ENCODE measurements at regions not wholly inside any gene's neighbourhood (a gene's known extent, or its start where the extent isn't known, plus 50 kb on each side); places are given as distances from the start of the nearest gene placed in this dataset.

GRCh38 chr10:128930515-128930914 lies 536.5 kb upstream of the MGMT start:
- Mint-ChIP-seq H3K4me1 (ENCODE audit: low read depth) (no peaks in the 10 kb centered on the region), H3K9me3 (peaks cover 72% of the 10 kb centered on the region), H3K36me3 (ENCODE audit: low read depth) (peaks cover 12% of the 10 kb centered on the region), H3K27me3 (ENCODE audit: insufficient read depth) (peaks cover 2% of the 10 kb centered on the region), H3K4me3 (no peak overlapping the region), H3K27ac (no peak overlapping the region)
- TF ChIP-seq, protein P1, sequence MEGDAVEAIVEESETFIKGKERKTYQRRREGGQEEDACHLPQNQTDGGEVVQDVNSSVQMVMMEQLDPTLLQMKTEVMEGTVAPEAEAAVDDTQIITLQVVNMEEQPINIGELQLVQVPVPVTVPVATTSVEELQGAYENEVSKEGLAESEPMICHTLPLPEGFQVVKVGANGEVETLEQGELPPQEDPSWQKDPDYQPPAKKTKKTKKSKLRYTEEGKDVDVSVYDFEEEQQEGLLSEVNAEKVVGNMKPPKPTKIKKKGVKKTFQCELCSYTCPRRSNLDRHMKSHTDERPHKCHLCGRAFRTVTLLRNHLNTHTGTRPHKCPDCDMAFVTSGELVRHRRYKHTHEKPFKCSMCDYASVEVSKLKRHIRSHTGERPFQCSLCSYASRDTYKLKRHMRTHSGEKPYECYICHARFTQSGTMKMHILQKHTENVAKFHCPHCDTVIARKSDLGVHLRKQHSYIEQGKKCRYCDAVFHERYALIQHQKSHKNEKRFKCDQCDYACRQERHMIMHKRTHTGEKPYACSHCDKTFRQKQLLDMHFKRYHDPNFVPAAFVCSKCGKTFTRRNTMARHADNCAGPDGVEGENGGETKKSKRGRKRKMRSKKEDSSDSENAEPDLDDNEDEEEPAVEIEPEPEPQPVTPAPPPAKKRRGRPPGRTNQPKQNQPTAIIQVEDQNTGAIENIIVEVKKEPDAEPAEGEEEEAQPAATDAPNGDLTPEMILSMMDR (IDR thresholded peaks at IDR 0.05), result no peak
- no peak for DNase-seq

GRCh38 chr10:128932071-128932820 lies 534.8 kb upstream of the MGMT start:
- no peak overlapping the region for H3K27ac Mint-ChIP-seq
- TF ChIP-seq, protein P1 (IDR thresholded peaks at IDR 0.05), result no peak
- DNase-seq, result no peak
- H3K4me3 Mint-ChIP-seq, result no peak overlapping the region
- peaks cover 16% of the 10 kb centered on the region for H3K36me3 Mint-ChIP-seq (ENCODE audit: low read depth)
- H3K4me1 Mint-ChIP-seq (ENCODE audit: low read depth), result no peaks in the 10 kb centered on the region
- H3K9me3 Mint-ChIP-seq, result peaks cover 70% of the 10 kb centered on the region
- peaks cover 2% of the 10 kb centered on the region for H3K27me3 Mint-ChIP-seq (ENCODE audit: insufficient read depth)

DNA sequence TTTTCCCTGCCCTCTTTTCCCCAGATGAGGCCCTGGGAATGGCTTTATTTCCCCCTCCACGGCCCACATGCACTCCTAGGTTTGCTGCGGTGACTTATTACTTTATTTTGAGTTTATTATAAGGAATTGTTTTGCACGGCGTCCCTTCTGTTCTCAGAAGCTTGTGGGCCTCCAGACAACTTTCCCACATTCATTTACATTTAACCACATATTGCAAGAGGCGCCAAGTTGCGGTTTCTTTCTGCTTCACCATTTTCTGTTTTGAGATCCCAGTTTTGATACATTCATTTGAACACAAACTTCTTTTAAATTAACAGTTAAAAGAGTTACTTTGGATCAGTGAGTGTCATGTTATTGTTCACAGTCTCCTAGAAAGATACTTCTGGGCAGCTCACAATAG lies 532.5 kb upstream of the MGMT start:
- peaks cover 9% of the 10 kb centered on the region for H3K36me3 Mint-ChIP-seq (ENCODE audit: low read depth)
- TF ChIP-seq, protein P1 (IDR thresholded peaks at IDR 0.05), result no peak
- H3K27me3 Mint-ChIP-seq (ENCODE audit: insufficient read depth), result peaks cover 2% of the 10 kb centered on the region
- no peak for DNase-seq
- H3K4me1 Mint-ChIP-seq (ENCODE audit: low read depth), result no peaks in the 10 kb centered on the region
- H3K27ac Mint-ChIP-seq, result no peak overlapping the region
- H3K9me3 Mint-ChIP-seq, result peaks cover 72% of the 10 kb centered on the region
- no peak overlapping the region for H3K4me3 Mint-ChIP-seq

DNA sequence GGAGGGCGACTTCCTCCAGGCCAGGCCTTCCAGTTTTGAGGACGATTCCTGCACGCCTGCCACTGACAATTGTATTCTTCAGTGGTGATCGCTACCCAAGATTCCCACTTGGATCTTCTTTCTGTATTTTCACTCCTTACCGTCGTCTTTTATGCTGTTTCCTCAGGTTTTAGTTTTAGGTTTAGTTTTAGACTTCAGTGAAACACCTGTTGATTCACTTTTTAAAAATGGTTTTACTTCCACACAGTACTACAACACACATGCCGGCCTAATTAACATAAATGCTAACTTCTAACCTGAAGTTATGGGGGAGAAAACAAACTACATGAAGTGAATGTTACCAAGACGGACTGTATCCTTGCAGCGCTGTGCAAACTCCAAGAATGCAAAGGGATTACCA lies 530.6 kb upstream of the MGMT start:
- peaks cover 9% of the 10 kb centered on the region for H3K36me3 Mint-ChIP-seq (ENCODE audit: low read depth)

GRCh38 chr10:128938558-128938957 lies 528.5 kb upstream of the MGMT start:
- Mint-ChIP-seq H3K27me3 (ENCODE audit: insufficient read depth) (peaks cover 2% of the 10 kb centered on the region; the same call in 1 of the 2 replicates), H3K4me1 (ENCODE audit: low read depth) (no peaks in the 10 kb centered on the region), H3K27ac (no peak overlapping the region), H3K9me3 (peaks cover 80% of the 10 kb centered on the region), H3K4me3 (no peak overlapping the region), H3K36me3 (ENCODE audit: low read depth) (peaks cover 4% of the 10 kb centered on the region; the same call in 1 of the 2 replicates)
- no peak for DNase-seq
- TF ChIP-seq, protein P1 (IDR thresholded peaks at IDR 0.05), result no peak

More for the DNA sequence above, 530.6 kb upstream of the MGMT start:
- H3K9me3 Mint-ChIP-seq, result peaks cover 83% of the 10 kb centered on the region
- TF ChIP-seq, protein P1 (IDR thresholded peaks at IDR 0.05), result no peak
- H3K4me1 Mint-ChIP-seq (ENCODE audit: low read depth), result no peaks in the 10 kb centered on the region
- H3K4me3 Mint-ChIP-seq, result no peak overlapping the region
- DNase-seq, result no peak
- peaks cover 2% of the 10 kb centered on the region for H3K27me3 Mint-ChIP-seq (ENCODE audit: insufficient read depth)
- H3K27ac Mint-ChIP-seq, result no peak overlapping the region

Data from HFFc6 (cell line).